HG03378 (cell line): ENCODE measurements at regions not wholly inside any gene's neighbourhood (a gene's known extent, or its start where the extent isn't known, plus 50 kb on each side); places are given as distances from the start of the nearest gene placed in this dataset.
"Not testable (repeated sequence)": the region's sequence is repeated elsewhere in the genome, so short reads cannot be mapped to it uniquely, and the experiment has no call there.

Experiments
- ATAC-seq: cut with Tn5 transposase; IDR thresholded peaks from one replicate; pipeline ENCODE4 v1.9.1; 2021; ENCODE audit warnings: mild to moderate bottlenecking, moderate library complexity; ENCODE audit not compliant: unreplicated experiment

DNA sequence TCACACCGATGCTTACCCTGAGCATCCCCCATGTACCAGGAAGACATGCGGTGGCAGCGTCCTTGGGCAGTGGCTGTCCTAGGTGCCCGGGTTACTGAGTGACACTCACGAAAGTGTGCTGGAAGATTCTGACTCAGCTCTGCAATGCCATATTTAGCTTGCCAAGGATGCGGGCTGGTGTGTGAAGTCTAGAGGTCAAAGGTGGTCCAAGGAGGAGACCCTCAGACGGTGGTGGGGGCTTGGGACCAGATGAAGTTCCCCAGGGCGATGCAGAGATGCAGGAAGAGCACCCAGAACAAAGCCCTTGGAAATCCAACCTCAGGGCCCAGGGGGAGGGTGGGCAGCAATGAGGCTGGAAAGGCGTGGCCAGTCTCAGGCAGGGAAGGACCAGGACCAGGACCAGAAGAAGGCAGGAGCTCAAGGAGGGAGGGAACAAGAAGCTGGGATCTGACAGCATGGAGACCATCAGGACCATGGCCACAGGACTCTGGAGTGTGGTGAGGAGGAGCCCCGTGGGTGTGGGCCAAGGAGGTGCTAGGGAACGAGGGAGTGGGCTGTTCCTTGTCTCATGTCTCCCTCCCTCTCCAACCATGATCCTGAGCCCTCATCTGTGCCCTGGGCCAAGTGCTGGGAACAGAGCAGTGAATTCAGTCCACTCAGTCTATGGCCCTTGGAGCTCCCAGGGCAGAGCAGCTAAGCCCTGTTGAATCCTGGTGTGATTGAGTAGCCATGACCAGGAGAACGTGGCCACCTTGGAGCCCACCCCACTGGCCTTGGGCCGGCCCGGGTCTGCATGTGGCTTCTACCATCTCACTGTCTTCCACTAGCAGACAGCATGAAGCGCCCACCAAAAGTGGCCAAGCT is 310.1 kb upstream of the DIO3 start:
- ATAC-seq: no peak

DNA sequence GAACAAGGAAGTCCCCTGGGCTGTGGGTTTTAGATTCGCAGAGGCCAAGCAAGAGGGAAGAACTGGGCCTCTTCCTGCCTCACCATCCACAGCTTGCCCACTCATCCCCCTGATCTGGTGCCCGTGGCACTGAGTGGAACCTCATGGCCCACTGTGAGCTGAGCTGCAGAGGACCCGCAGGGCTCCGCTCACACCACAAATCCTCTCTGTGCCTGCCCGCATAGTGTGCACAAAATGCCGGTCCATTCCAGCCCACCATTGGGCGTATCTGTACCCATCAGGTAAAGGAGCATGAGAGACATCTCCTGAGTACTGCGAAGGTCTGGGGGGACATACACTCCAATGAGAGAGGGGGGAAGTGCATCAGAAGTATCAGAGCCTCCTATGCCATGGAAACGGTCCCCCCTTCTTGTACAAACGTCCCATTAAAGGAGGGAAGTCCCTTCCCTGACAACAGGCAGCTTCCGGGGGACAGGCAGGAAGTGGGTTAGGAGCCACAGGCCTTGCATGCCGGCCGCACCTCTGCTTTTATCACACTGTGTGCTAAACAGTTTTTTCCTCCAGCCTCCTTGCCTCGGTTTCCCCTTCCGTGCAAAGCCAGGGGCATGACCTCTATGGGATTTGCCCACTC is 309.4 kb upstream of the DIO3 start:
- no peak for ATAC-seq

DNA sequence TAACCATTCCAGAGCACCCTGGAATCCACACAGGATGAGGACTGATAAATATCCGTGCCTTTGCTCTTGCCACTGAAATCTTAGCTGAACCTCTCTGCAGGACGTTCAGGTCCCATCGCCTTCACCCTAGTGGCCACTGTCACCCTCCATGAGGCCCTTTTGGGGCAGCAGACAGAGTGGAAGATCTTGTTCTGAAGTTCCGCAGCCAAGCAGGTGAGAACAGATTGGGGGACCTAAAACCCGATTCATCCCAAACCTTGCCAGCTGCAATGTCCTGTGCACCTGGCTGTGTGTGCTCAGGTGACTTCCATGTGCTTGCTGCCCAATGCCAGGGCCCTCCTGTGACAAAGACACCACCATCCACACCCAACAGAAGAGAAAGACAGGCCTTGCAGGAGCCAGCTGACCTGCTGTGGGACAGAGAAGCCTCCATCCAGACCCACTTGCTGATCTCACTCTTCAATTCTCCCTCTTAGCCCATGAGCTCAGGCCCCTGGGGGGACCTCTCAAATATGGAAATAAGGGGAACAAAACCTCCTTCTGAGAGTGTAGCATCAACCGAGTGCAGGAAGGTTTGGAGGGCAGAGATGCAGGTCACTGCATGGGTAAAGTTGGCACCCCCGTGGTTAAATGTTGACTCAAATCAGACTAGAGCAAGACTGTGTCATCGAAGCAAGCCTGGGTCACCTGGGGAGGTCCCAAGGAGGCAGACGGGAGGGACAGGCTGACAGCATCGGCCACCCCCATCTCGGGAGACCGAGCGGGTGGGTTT is 308.7 kb upstream of the DIO3 start:
- ATAC-seq: no peak

DNA sequence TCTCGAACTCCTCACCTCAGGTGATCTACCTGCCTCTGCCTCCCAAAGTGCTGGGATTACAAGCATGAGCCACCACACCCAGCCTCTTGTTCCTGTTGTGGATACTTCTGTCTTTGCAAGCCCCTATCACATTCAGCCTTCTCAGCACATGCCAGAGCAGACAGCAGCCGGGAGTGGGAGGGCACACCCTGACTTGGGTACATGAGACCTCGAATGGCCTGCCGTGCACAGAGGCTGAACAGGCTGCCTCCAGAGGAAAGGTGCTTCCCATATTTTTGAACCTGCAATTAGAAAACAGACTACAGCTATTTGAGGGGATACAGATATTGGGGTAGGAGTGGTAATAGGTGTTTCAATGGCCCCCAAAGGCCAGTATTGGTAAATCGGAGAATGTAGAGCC is 307.3 kb upstream of the DIO3 start:
- ATAC-seq: no peak

DNA sequence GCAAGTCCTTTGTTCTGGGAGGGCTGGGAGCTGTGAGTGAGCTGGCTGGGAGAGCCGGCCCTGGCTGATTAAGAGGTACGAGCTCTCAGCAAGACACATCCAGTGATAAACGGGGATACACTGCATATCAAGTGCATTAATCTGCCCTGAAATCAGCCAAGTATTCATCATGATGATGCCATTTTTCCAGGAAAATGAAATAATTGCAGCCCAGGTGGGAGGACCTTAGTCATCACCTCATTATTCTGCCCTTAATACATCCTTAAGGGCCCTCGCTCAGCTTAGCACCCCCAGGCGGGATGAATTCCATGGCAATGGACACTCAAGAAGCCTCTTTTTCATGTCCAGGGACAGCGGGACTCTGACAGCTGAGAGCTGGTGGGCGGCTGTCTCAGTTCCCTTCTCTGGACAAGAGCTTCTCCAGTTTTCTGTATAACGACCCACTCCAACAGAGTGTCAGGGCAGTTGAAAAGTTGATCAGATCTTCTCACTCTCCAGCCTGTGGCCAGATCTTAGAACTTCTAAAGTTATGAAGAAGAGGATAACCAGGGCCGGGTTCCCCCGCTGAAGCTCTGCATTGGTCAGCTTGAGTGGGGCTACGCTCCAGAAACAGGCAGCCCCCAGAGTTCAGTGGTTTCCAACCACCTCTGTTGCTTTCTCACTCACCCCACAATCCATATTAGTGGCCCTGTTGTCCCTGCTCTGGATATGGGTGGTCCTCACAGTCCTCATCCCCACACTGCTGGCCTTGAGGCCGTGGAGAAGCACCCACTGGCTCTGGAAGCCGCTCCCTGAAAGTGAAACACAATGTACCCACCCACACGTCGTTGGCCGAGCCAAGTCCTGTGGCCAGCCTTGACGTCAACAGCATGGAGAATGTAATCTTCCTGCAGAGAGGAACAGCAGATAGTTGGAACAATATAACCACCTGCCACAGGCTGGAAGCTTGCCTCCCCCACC is 306.2 kb upstream of the DIO3 start:
- ATAC-seq: no peak

DNA sequence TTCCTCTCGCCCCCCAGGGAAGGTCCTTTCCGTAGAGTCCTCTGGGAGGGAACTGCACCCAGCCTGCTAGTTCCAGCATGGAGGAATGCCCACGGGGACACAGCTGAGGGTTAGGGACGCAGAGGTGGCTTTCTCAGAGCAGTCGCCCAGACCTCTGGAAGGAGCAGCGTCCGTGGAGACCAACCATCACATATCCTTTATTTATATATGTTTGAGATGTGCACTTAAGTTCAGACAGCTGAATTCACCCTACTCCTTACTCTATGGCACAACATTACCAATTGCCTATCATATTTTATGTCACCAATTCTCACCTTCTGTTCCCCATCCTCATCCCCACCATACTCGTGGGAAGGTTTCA is 305.6 kb upstream of the DIO3 start:
- ATAC-seq: no peak

DNA sequence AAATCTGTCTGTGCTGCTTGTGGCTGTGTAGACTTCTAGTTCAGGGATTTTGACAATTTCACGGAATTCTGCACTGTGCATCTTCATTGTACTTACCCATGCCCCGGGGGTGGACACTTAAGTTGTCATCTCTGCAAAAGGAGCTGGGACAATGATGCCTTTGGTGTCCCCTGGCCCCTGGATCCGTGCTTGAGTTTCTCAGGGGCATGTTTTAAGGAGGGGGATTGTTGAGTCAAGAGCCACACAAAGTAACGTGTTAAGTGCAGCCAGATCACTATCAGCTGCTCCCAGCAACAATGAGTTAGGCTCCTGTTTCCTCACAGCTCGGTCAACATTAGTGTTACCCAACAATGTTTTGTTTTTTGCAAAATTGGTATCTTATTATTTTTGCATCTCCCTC is 305.0 kb upstream of the DIO3 start:
- no peak for ATAC-seq

DNA sequence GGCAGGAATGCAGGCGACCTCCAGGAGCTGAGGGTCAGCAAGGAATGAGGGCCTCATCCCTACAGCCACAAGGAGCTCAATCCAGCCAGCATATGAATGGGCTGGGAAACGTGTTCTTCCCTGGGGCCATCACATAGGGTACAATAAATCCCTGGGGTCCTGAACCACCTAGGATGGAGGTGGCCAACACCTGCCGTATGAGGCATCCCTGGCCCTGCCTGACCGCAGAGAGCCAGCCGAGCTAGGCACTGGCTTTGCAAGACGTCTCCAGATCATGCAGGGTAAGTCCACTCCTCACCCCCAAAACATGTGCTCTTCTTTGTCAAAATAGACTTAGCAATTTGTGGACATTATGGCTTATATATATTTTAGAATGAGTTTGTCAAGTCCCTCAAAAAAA is 303.7 kb upstream of the DIO3 start:
- ATAC-seq: no peak

DNA sequence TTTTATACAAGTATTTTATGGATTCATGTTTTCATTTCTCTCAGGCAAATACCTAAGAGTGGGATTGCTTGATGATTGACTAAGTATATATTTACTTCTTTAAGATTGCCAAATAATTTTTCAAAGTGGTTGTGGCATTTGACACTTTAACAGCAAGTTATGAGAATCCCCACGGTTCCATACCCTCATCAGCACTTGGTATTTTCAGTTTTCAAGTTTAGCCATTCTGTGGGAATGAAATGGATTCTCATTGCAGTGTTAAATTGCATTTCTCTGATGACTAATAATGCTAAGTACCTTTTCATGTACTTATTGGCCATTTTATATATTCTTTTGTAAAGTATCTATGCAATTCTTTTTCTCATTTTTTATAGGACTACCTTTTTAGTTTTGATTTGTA is 301.5 kb upstream of the DIO3 start:
- no peak for ATAC-seq

DNA sequence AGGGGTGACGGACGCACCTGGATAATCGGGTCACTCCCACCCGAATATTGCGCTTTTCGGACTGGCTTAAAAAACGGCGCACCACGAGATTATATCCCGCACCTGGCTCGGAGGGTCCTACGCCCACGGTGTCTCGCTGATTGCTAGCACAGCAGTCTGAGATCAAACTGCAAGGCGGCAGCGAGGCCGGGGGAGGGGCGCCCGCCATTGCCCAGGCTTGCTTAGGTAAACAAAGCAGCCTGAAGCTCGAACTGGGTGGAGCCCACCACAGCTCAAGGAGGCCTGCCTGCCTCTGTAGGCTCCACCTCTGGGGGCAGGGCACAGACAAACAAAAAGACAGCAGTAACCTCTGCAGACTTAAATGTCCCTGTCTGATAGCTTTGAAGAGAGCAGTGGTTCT is 294.9 kb upstream of the DIO3 start:
- ATAC-seq: not testable (repeated sequence)

DNA sequence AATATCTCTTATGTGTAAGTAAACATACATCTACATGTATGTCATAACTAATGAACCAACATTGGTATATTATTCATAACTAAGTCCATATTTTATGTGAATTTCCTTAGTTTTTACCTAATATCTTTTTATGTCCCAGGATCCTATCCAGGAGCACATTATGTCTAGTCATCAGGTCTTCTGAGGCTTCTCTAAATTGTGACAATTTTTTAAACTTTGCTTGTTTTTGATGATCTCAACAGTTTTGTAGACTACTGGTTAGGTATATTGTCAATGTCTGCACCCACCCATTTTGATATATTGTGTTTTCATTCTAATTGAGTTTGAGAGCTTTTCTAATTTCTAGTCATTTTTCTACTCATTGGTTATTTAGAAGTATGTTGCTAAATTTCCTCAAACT is 288.2 kb upstream of the DIO3 start:
- ATAC-seq: no peak

DNA sequence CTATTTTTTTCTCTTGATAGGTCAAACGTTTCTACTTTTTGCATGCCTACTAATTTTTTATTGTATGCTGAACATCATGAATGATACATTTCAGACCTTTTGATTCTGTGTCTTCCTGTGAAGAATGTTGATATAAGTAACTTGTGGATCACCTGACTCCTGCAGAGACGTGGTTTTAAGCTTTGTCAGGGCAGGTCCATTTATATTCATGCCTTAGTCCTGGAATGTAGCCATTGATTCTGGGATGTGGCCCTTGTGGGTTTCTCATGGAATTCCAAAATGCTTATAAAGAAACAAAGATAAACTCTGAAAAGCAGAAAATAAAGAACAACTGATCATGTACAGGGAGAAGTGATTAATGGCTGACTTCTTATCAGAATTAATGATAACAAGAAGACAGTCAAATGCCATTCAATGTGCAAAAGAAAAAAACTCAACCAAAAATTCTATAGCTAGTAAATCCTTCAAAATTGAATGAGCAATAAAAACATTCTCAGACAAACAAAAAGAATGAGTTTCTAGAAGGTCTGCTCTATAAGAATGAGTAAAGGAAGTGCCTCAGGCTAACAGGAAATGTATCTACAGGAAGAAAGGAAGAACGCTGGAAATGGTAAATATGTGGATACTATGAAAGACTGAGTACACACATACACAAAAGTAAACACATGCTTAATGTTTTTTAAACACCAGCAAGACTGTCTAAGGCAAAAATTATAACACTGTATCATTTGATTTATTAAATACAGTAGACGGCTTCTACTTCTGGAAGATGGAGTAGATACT is 284.8 kb upstream of the DIO3 start:
- no peak for ATAC-seq

DNA sequence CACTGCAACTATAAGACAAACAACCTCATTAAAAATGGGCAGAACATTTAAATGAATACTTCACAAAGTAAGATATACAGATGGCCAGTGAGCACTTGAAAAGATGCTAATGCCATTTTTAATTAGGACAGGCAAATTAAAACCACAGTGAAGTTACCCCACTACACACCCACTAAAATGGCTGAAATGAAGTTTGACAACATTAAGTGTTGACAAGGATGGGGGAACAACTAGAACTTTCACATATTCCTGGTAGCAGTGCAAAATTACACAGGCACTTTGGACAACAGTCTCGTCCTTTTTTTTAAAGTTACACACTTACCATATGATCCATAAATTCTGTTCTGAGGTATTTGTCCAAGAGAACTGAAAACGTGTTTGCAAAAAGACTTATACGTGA is 278.9 kb upstream of the DIO3 start:
- ATAC-seq: no peak

DNA sequence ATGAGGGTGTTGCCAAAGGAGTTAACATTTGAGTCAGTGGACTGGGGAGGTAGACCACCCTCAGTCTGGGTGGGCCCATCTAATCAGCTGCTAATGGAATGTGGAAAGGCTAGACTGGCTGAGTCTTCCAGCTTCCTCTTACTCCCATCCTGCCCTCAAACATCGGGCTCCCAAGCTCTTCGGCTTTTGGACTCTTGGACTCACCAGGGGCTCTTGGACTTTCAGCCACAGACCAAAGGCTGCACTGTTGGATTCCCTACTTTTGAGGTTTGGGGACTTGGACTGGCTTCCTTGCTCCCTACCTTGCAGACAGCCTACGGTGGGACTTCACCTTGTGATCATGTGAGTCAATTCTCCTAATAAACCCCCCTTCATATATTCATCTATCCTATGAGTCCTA is 276.6 kb upstream of the DIO3 start:
- ATAC-seq: no peak

DNA sequence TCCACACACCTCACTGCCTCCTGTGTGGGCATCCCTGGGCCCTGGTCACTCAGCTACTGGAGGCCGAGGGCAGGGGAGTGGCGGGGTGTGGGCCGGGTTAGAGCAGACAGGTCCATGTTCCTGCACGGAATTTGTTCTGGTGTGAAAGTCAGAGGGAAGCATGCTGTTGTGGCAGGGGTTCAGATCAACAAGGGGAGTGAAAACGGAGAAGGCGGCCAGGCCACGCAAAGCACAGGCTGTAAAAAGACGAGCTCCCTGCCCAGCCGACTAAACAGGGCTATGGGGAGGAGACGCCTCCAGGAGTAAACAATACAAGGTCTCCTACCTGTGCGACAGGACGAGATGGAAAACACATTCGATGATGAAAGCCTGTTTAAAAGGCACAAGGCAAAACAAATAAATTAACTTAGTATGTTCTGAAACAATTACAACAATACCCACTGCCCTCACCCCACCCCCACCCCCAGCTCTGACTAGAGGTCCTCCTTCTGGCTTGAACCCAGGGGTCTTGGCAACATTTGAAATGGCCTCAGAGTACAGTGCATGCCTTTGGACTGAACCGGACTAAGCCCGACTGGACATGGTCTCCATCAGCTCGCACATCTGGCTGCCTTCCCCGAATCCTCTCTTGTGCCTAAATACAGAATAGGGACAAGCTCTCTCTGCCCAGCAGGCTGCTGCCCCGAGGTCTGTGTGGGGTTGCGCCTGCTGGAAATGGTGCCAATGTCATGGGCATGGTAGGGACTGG is 274.9 kb upstream of the DIO3 start:
- no peak for ATAC-seq

DNA sequence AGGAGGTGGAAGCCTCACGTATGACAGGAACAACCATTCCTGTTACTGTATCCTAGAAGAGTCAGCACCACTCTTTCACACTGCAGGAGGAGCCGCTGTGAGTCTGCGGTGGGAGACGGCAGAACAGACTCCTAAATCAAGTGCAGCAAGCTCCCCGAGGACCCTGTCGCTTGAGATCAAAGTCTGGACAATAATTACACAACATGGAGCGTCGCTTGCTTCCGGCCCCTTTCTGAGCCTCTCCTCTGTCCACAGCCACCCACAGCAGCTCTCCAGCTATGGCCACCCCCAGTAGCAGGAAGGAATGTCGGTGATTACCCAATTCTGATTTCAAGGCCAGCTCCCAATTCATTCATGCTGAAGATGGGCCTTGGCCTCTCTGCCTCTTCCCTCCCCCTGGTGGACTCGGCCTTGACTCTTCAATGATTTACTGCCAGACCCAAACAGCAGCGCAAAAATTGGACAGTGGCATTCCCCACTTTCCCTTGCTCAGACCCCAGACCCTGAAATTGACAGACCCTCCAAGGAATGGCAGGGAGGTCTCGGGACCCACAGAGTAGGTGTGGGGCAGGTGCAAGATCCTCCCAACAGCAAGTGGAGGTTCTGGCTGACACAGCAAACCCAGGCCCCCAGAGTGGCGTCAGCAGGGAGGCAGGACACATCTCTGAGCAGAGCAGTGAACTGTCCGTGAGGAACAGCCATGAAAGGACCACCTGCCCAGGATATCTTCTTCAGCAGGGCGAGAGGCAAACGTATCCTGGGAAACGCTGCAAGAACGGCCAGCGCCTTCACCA is 272.7 kb upstream of the DIO3 start:
- no peak for ATAC-seq

DNA sequence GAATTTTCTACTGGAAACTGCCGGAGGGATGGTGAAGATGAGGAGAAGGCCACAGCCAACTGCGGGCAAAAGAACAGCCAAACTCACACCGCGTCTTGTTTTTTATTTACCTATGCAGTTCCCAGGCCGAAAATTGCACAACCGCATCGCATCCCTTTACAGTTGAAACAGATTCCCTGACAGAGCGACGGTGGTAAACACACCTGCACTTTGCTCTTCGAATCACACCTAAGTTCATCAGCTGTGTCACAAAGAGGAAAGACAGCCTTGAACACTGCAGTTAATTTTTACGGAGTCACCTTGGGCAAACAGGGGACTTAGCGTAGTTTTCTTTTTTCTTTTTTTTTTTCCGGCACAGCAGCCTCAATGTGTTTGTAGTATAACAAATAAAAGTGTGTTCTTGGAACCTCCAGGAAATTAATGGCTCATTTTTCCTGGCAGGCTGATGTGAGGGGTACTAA is 272.0 kb upstream of the DIO3 start:
- no peak for ATAC-seq

DNA sequence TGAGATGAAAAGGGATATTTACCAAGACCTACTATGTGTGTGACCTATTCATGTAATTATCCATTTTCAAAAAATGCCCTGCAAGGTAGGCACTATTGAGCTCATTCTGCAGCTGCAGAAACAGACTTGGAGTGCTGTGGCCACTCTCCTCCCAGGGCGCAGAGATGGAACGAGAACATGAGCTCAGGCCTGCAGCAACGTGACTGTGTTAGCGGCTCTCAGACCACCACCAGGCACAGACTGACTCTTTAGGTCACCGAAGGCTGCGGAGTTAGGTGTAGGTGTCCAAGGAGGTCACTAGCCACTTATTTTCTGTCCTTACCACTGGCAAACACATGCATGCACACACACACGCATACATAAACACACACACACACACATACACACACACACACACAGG is 271.4 kb upstream of the DIO3 start:
- ATAC-seq: no peak
